SK-N-SH treated with all-trans-retinoic acid at 6 μM for 48 hours (cell line): ENCODE measurements at regions not wholly inside any gene's neighbourhood (a gene's known extent, or its start where the extent isn't known, plus 50 kb on each side); places are given as distances from the start of the nearest gene placed in this dataset.

Experiments
- CSRNP3 ChIP-seq: fragments of 250-450 bp; sonication (Bioruptor Pico); IDR thresholded peaks from 2 replicates; pipeline ENCODE4 v1.5.1; 2021; ENCODE audit warnings: mild to moderate bottlenecking, moderate library complexity
- OSR1 ChIP-seq: fragments of 250-450 bp; sonication (Bioruptor Pico); IDR thresholded peaks from 2 replicates; pipeline ENCODE4 v1.8.0; 2022; ENCODE audit warnings: moderate library complexity, mild to moderate bottlenecking, inconsistent platforms
- PATZ1 ChIP-seq: fragments of 250-450 bp; sonication (Bioruptor Pico); IDR thresholded peaks from 2 replicates; pipeline ENCODE4 v1.8.0; 2020; ENCODE audit warnings: mild to moderate bottlenecking, moderate library complexity, borderline replicate concordance
- POU6F1 ChIP-seq: fragments of 250-450 bp; sonication (Bioruptor Pico); IDR thresholded peaks from 2 replicates; pipeline ENCODE4 v1.8.0; 2021; ENCODE audit warnings: low read depth, mild to moderate bottlenecking, moderate library complexity, borderline replicate concordance
- TOX ChIP-seq: fragments of 250-450 bp; sonication (Bioruptor Pico); IDR thresholded peaks from 2 replicates; pipeline ENCODE4 v1.8.0; 2021; ENCODE audit warnings: mild to moderate bottlenecking, moderate library complexity, borderline replicate concordance
- TSHZ2 ChIP-seq: fragments of 250-450 bp; sonication (Bioruptor Pico); IDR thresholded peaks from 2 replicates; pipeline ENCODE4 v1.5.0; 2020; ENCODE audit warnings: mild to moderate bottlenecking, moderate library complexity
- ZFP30 ChIP-seq: fragments of 450-650 bp; formaldehyde crosslinking; IDR thresholded peaks from 2 replicates; pipeline ENCODE4 v1.5.0; 2022; ENCODE audit warnings: mild to moderate bottlenecking, moderate library complexity
- ZNF565 ChIP-seq: fragments of 450-650 bp; formaldehyde crosslinking; conservative IDR thresholded peaks from 2 replicates; pipeline ENCODE4 v1.5.0; 2020; ENCODE audit warnings: low read depth, mild to moderate bottlenecking, moderate library complexity
- ZNF70 ChIP-seq: fragments of 450-650 bp; formaldehyde crosslinking; IDR thresholded peaks from 2 replicates; pipeline ENCODE4 v1.5.0; 2020; ENCODE audit warnings: mild to moderate bottlenecking, moderate library complexity

- TF ChIP-seq ZNF565 (CRISPR knock-in tag) (no peak), TOX (no peak), PATZ1 (CRISPR knock-in tag) (no peak), TSHZ2 (CRISPR knock-in tag) (no peak), ZNF70 (CRISPR knock-in tag) (no peak), ZFP30 (CRISPR knock-in tag) (no peak), OSR1 (CRISPR knock-in tag) (no peak), CSRNP3 (CRISPR knock-in tag) (no peak), POU6F1 (CRISPR knock-in tag) (no peak)
These were observed 294.0 kb upstream of the SMARCA2 start for GRCh38 chr9:1721196-1721595.
